Right lung (tissue), 2 donors: ENCODE measurements at regions not wholly inside any gene's neighbourhood (a gene's known extent, or its start where the extent isn't known, plus 50 kb on each side); places are given as distances from the start of the nearest gene placed in this dataset.
A peak's percentile ranks its signal among the peaks of the same experiment; 100 is the strongest.

Experiments used
- DNase-seq, 2 donors: peaks; one replicate each; pipeline ENCODE4 v3.0.0-alpha.2; 2013

GRCh38 chr4:185925910-185926360, 113.9 kb upstream of the SORBS2 start:
- DNase-seq, result no peak

- DNase-seq, result no peak
Observed at GRCh38 chr4:185931375-185931774, 119.4 kb upstream of the SORBS2 start.

GRCh38 chr4:185931986-185932385, 120.0 kb upstream of the SORBS2 start:
- no peak for DNase-seq

DNA sequence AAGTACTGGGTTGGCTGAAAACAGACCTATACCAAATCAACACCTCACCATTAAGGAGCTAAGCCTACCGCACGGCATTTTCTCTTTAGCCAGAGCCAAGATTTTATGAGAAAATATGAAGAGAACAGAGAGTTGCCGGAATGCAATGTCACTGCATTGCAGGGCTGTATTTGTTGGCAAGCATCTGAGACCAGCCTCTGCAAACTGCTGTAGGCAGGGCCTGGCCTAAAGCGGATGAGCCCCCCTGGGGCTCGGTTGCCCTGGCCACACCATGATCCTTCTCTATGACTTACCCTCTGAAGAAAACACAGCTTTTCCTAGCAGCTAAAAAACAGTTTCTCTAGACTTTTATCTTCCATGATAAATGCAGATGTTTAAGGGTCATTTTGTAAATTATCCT, 120.5 kb upstream of the SORBS2 start:
- no peak for DNase-seq

DNA sequence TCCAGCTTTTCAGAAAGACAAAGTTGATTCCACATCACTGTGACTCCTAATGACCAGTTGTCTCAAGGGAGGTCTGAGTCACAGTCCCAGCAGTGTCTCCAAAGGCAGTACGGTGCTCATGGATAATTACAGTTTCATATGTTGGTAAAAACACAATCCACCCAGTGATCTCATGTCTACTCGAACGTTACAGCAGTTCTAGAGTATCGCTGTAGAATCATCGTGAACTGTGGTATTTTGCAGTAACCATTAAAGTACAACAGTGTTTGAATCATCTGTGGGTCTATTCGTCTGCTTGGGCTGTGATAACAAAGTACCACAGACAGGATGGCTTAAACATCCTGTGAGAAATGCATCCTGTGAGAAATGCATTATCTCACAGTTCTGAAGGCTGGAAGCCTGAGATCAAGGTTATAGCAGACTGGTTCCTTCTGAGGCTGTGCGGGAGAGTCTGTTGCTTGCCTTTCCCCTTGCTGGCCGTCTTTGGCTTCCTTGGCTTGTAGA, 121.1 kb upstream of the SORBS2 start:
- no peak for DNase-seq

DNA sequence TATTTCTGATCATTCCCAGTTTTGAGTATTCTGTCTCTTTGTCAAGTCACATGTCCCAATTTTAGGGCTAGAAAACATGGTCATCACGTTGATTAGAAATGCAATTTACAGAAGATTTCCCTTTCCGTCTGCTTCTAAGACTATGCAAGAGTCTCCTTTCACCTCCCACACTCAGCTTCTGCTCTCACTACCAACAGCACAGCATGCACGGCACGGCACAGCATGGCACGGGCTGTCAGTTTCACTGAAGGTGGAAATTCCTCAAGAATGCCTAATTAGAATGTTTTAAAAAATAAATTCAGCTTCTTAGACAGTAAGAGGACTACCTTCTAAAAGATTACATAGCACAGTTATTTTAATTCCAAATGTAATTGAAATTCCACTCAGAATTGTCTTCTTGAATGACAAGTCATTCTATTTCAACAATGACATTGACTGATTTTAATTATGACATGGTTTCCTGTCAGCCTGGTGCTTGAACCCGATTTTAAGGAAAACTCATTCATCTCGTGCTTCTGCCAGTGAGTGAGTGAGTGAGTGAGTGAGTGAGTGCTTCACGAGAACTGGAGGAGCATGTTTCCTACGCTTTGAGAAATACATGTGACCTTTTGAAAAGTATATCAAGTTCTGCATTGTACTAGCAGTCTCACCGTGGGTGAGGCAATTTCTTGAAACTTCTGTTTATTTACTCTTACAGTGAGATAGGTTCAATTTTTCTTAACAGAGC, 124.8 kb upstream of the SORBS2 start:
- DNase-seq, result no peak

DNA sequence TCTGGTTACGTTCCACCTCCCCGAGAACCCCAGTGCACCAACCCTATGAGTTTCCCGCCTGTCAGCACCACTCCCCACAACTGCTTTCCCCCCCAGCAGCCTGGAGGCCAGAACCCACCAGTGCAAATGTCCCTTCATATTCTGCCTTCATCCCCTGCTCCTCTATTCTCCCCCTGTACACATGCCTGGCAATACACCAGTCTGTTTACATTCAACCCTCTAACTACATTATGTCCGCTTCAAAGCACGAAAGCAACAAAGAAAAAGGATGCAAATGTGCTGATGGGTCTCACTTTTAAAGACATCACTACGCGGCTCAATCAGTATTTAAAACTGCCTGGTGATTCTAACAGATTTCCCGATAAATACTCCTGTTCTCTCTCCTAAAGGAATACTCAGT, 126.7 kb upstream of the SORBS2 start:
- DNase-seq, result no peak

GRCh38 chr4:185941461-185941860, 127.5 kb upstream of the TLR3 start:
- no peak for DNase-seq

- DNase-seq, result no peak
Observed at GRCh38 chr4:185945252-185945651, 123.7 kb upstream of the TLR3 start.

DNA sequence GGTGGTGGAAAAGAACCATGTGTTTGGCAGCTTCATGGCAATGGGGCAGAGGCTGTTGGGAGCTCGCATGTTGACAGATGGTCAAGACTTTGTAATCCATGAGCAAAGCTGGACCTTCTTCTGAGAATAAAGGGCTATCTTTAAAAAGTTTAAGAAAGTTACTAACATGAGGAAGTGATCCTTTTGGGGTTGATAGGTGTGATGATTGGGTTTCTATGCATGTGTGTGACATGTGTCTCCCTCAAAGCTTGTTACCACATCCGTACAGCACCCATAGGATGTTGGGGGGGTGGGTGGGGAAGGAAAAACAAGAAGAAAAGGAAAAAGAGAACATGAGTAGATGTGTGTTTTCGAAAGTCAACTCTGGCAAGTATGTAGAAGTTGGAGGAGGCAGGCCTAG, 123.0 kb upstream of the TLR3 start:
- DNase-seq, result no peak

DNA sequence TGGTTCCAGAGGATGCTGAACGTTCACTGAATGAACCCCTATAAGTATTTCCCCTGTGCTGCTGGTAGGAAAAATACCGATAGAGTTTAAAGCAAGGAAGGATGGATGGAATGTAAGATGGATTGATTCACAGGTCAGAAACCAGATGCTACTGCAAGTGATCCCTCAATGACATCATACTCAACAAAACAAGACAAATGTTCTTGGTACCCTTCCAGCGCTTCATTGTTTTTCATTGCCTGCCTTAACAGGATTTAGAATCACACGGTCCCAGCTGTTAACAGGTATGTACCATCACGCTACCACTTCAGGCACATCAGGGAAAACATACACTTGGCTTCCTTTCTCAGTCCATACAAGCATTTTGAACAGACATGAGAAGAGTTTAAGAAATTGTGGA, 118.1 kb upstream of the TLR3 start:
- DNase-seq, result no peak

DNA sequence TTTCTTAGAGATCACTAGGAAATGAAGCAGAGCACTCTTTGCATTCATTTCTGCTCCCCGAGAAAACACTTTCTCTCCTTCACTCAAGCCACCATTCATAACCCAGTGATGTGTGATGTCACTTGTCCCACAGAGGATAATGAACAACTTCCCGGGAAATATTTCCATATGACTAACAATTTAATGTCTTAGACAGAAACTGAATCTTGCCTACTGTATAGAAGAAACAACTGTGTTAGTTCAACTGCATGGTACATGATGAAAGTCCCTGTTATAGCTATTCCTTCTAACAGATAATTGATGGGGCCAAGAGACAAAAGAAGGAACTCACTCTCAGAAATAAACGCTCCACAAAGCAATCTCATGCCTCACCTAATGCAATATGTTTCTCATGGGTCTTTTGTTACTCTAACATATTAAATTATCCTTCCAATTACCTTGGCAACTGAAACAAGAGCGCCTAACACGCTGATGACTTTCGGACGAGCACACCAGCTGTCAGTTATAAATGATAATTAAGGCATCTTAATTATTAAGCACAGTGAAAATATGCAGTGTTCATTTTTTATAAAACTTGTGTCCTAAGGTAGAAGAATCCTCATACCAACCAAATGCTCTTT, 113.7 kb upstream of the TLR3 start:
- no peak for DNase-seq

GRCh38 chr4:185955826-185956543, 113.0 kb upstream of the TLR3 start:
- DNase-seq, result no peak

- no peak for DNase-seq
Observed at GRCh38 chr4:185956544-185956940, 112.4 kb upstream of the TLR3 start.

GRCh38 chr4:185958094-185958747, 110.7 kb upstream of the TLR3 start:
- DNase-seq, result no peak

DNA sequence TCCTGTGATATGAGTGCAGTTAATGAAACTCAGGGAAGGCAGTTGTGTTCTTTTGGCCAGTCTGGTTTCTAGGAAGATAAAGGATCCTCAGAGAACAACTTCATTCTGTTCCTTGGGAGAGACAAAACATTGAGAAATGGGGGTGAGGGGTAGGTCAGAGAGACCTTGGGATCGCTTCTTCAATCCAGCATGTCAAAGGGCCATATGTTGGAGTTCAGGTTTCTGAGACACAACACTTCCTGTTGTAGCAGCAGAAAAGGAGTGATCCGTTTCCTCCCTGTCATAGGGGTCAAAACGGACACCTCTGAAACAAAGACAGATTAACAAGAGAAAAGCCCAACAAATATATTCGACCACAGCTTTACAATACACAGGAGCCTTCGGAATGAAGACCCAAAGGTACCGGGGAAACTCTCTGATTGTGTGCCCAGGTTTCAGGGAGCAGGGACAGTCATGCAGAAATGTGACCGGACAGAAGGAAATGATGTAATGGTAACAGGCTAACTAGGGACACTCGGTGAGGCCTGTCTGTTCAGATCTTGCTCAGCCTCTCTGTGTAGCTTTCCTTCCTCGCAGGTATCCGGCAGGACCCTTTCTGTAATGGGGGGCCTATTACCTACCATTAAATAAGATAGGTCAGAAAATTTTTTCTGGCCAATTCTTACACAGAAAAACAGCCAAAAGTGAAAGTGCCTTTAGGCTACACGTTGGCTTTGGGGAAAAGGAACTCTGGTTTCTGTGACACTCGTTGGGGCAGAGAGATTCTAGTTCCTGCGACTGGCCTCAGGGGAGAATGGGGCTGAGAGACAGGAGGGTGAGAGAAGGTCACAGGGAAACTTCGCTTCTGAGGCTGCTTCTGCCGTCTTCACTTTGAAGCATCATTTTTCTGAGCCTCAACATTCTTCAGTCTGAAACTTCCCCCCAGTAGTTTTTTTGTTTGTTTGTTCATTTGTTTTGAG, 103.3 kb upstream of the TLR3 start:
- peak in 1 of 2 donors; percentile 6 for DNase-seq

DNA sequence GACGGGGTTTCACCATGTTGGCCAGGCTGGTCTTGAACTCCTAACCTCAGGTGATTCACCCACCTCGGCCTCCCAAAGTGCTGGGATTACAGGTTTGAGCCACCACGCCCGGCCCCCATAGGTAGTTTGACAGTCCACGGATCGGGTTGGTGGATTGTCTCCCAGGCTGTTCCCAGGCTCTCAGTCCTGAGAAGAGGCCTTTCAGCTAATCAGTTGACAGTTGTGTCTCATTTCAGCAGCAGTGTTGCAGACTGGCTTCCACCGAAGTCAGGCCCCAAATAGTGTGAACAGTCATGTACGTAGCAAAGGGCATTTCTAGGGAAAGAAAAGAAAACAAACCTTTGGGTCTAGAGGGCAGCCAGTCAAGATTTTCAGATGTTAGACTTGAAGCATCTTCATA, 102.4 kb upstream of the TLR3 start:
- DNase-seq, result no peak

DNA sequence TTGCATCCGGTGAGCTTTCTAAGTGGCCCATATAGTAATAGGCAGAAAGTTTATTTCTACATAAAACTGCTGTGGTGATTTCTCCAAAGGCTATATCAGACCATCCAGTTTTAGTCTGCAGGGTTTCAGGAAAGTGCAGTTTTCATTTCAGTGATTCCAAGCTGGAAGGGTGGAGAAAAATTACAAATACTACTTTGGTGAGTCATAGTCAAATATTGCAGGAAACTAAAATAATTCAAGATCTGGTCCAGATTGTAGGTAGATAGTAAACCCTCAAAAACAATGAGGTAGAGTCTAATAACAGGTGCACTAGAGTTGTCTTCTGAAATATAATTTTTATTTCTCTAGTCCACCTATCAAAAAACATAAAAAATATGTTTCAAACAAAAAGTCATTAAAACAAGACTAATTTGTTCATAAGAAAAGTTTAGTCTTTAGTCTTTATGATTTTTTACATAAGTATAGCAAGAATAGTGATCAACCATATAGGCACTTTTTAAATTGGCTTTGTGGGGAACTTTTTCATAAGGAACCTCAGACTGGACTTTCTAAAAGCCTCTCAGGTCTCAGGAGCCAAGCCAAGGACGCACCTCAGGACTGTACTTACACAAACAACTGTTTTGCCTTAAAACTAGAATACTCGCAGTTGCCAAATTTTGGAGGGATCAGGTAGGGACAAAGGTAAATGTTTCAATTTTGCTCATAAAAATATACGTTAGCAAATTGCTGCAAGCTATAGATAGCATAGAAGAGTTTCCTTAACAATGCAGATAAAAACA, 101.8 kb upstream of the TLR3 start:
- no peak for DNase-seq

GRCh38 chr4:185969657-185970056, 99.3 kb upstream of the TLR3 start:
- no peak for DNase-seq

DNA sequence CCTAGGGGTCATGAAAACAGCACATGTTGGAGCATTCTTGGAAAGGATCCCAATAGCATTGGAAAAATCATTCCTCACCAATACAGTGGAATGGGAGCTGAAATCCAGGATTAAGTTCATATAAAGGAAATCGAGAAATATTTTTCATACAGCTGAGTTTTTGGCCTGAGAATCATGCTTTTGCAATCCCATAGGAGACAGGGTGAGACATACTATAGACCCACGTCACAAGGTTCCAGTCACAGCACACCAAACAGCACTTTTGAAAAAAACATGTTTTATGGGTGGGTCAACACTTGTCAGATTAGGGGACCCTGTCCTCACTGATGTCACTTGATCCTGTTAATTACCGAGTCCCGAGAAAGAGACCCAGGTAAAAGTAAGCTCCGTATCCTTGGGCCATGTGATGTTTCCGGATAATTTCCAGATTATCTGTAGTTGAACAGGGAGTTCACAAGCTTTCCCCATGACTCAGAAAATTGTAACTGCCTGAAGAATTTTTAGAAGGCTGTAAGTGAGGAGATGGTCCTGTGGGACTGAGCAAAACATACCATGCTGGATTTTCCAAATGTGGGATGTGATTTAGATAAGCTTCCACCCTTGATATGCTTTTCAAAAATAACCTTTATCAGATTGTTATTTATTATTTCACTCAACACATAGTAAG, 80.9 kb upstream of the TLR3 start:
- no peak for DNase-seq
